ENCODE measurements at regions not wholly inside any gene's neighbourhood (a gene's known extent, or its start where the extent isn't known, plus 50 kb on each side); places are given as distances from the start of the nearest gene placed in this dataset.

DNA sequence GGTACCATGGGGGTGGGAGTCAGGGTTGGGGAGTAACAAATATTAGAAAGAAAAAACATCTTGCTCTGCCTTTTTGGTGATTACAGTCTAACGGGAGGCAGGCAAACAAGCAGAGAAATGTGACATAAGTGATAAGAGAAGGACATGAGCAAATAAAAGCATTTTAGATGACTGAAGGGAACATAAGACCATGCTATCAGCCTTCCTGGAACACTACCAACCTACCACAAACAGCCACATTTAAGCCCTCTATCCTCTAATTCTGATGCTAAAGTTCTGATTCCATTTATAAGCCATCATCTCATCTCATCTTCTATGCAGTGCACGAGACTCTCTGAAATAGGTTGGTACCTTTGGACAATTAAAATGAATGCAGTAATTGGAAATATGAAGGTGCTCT, 243.4 kb upstream of the P2RY1 start (continued):
- TF ChIP-seq KLF16 (IDR thresholded peaks at IDR 0.05) (peak; percentile 68; the same call in 1 of the 2 replicates), HDAC1 (IDR thresholded peaks at IDR 0.05) (peak in 1 of 2 experiments; percentile 58; a peak in 2 of 4 replicates), CXXC5 (CRISPR knock-in tag; IDR thresholded peaks at IDR 0.05) (0 out of 2 replicates have a peak, but pooled peaks have one; percentile 7), LARP7 (IDR thresholded peaks at IDR 0.05) (no peak), HDAC2 (IDR thresholded peaks at IDR 0.05) (peak; percentile 52; the same call in 1 of the 2 replicates), BRD4 (IDR thresholded peaks at IDR 0.05) (no peak), CCAR2 (IDR thresholded peaks at IDR 0.05; ENCODE audit: low read depth, low read length) (no peak), MEF2D (tag; conservative IDR thresholded peaks at IDR 0.05; ENCODE audit: low read depth) (no peak), ZC3H4 (CRISPR knock-in tag; IDR thresholded peaks at IDR 0.05; ENCODE audit: borderline replicate concordance) (no peak), ASH1L (IDR thresholded peaks at IDR 0.05; ENCODE audit: borderline replicate concordance, low read depth, partially characterized antibody) (no peak), FOXM1 (IDR thresholded peaks at IDR 0.05; ENCODE audit: low read depth) (peak; percentile 70), FOXM1 (CRISPR knock-in tag; IDR thresholded peaks at IDR 0.05; ENCODE audit: low read depth) (no peak), PML (IDR thresholded peaks at IDR 0.05; ENCODE audit: low read length) (peak; percentile 57; the same call in 1 of the 2 replicates), LEF1 (IDR thresholded peaks at IDR 0.05) (peak; percentile 75), CC2D1A (IDR thresholded peaks at IDR 0.05) (peak; percentile 62; the same call in 1 of the 2 replicates), MAZ (CRISPR knock-in tag; conservative IDR thresholded peaks at IDR 0.05 in 1 of 2, IDR thresholded peaks at IDR 0.05 in 1 of 2) (no peak), ATF7 (IDR thresholded peaks at IDR 0.05) (no peak), MAFK (IDR thresholded peaks at IDR 0.05; ENCODE audit: low read length) (no peak), ZNF445 (CRISPR knock-in tag; IDR thresholded peaks at IDR 0.05; ENCODE audit: low read depth) (no peak)
- TF ChIP-seq, protein P1, sequence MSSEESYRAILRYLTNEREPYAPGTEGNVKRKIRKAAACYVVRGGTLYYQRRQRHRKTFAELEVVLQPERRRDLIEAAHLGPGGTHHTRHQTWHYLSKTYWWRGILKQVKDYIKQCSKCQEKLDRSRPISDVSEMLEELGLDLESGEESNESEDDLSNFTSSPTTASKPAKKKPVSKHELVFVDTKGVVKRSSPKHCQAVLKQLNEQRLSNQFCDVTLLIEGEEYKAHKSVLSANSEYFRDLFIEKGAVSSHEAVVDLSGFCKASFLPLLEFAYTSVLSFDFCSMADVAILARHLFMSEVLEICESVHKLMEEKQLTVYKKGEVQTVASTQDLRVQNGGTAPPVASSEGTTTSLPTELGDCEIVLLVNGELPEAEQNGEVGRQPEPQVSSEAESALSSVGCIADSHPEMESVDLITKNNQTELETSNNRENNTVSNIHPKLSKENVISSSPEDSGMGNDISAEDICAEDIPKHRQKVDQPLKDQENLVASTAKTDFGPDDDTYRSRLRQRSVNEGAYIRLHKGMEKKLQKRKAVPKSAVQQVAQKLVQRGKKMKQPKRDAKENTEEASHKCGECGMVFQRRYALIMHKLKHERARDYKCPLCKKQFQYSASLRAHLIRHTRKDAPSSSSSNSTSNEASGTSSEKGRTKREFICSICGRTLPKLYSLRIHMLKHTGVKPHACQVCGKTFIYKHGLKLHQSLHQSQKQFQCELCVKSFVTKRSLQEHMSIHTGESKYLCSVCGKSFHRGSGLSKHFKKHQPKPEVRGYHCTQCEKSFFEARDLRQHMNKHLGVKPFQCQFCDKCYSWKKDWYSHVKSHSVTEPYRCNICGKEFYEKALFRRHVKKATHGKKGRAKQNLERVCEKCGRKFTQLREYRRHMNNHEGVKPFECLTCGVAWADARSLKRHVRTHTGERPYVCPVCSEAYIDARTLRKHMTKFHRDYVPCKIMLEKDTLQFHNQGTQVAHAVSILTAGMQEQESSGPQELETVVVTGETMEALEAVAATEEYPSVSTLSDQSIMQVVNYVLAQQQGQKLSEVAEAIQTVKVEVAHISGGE (CRISPR knock-in tag; IDR thresholded peaks at IDR 0.05), result no peak
- TF ChIP-seq, protein P2, sequence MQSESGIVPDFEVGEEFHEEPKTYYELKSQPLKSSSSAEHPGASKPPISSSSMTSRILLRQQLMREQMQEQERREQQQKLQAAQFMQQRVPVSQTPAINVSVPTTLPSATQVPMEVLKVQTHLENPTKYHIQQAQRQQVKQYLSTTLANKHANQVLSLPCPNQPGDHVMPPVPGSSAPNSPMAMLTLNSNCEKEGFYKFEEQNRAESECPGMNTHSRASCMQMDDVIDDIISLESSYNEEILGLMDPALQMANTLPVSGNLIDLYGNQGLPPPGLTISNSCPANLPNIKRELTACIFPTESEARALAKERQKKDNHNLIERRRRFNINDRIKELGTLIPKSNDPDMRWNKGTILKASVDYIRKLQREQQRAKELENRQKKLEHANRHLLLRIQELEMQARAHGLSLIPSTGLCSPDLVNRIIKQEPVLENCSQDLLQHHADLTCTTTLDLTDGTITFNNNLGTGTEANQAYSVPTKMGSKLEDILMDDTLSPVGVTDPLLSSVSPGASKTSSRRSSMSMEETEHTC (IDR thresholded peaks at IDR 0.05), result peak; percentile 40; the same call in 1 of the 2 replicates
- TF ChIP-seq, protein P3, sequence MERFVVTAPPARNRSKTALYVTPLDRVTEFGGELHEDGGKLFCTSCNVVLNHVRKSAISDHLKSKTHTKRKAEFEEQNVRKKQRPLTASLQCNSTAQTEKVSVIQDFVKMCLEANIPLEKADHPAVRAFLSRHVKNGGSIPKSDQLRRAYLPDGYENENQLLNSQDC (CRISPR knock-in tag; IDR thresholded peaks at IDR 0.05), result no peak
- TF ChIP-seq, protein P4, sequence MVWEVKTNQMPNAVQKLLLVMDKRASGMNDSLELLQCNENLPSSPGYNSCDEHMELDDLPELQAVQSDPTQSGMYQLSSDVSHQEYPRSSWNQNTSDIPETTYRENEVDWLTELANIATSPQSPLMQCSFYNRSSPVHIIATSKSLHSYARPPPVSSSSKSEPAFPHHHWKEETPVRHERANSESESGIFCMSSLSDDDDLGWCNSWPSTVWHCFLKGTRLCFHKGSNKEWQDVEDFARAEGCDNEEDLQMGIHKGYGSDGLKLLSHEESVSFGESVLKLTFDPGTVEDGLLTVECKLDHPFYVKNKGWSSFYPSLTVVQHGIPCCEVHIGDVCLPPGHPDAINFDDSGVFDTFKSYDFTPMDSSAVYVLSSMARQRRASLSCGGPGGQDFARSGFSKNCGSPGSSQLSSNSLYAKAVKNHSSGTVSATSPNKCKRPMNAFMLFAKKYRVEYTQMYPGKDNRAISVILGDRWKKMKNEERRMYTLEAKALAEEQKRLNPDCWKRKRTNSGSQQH (CRISPR knock-in tag; IDR thresholded peaks at IDR 0.05), result no peak
- TF ChIP-seq, protein P5, sequence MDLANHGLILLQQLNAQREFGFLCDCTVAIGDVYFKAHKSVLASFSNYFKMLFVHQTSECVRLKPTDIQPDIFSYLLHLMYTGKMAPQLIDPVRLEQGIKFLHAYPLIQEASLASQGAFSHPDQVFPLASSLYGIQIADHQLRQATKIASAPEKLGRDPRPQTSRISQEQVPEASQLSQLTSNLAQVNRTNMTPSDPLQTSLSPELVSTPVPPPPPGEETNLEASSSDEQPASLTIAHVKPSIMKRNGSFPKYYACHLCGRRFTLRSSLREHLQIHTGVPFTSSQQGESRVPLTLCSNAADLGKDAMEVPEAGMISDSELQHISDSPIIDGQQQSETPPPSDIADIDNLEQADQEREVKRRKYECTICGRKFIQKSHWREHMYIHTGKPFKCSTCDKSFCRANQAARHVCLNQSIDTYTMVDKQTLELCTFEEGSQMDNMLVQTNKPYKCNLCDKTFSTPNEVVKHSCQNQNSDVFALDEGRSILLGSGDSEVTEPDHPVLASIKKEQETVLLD (IDR thresholded peaks at IDR 0.05), result peak; percentile 59; the same call in 1 of the 2 replicates

Data from K562 (cell line).